Kidney (tissue), 13 donors: ENCODE measurements at regions not wholly inside any gene's neighbourhood (a gene's known extent, or its start where the extent isn't known, plus 50 kb on each side); places are given as distances from the start of the nearest gene placed in this dataset.

ENCODE experiments used
- DNase-seq, 5 donors: peaks; one replicate each; pipeline ENCODE4 v3.0.0-alpha.2; 2013 to 2020
- FAIRE-seq: peaks from 2 replicates; lab custom pipeline; 2012; peaks lifted over from hg19 to GRCh38; lab: Jason Lieb, UNC
- H3K27ac ChIP-seq, 2 donors: one replicate each; pipeline ENCODE4 v1.7.0; 2013; ENCODE audit warnings: low read depth in 2 of 2, low read length in 2 of 2, inconsistent platforms in 1 of 2
- H3K27me3 ChIP-seq: one replicate; pipeline ENCODE4 v1.7.1; 2013; ENCODE audit warnings: low read length, inconsistent platforms; ENCODE audit not compliant: control insufficient read depth, insufficient read depth
- H3K36me3 ChIP-seq, 3 donors: one replicate each; pipeline versions ENCODE4 v1.7.0 to v1.7.1; 2013; ENCODE audit warnings: low read length in 3 of 3, control low read depth in 1 of 3, inconsistent platforms in 1 of 3; ENCODE audit not compliant: insufficient read depth in 3 of 3, control insufficient read depth in 2 of 3
- H3K4me1 ChIP-seq, 3 donors: one replicate each; pipeline versions ENCODE4 v1.7.0 to v1.7.1; 2013; ENCODE audit warnings: low read length in 3 of 3, inconsistent platforms in 1 of 3, low read depth in 1 of 3; ENCODE audit not compliant: control insufficient read depth in 2 of 3, insufficient read depth in 2 of 3
- H3K4me3 ChIP-seq, 3 donors: one replicate each; pipeline versions ENCODE4 v1.7.0 to v1.8.1; 2013; ENCODE audit warnings: low read length in 3 of 3, control low read depth in 1 of 3, inconsistent platforms in 1 of 3
- H3K9ac ChIP-seq, 3 donors: one replicate each; pipeline versions ENCODE4 v1.7.0 to v1.7.1; 2013; ENCODE audit warnings: low read length in 3 of 3, control low read depth in 1 of 3, inconsistent platforms in 1 of 3
- H3K9me3 ChIP-seq, 3 donors: one replicate each; pipeline versions ENCODE4 v1.7.0 to v1.7.1; 2013; ENCODE audit warnings: low read length in 3 of 3, control low read depth in 1 of 3, inconsistent platforms in 1 of 3; ENCODE audit not compliant: control insufficient read depth in 2 of 3, insufficient read depth in 1 of 3
- CTCF ChIP-seq: IDR thresholded peaks from 3 replicates; pipeline ENCODE4 v1.5.1; 2012; ENCODE audit warnings: mild to moderate bottlenecking, moderate library complexity, borderline replicate concordance; ENCODE audit not compliant: insufficient read depth; ENCODE audit errors: extremely low read depth
- intact Hi-C: fragments of 100-400 bp; cut with DNase I; formaldehyde crosslinking; loops from one replicate; pipeline ENCODE4 v1.11.1; 2022
- donor health status: control.
- donor health status: control.
- donor health status: control.
- donor health status: control.
- donor health status: control.
- donor health status: DM: yes; HTN: yes; CAD: no.
- donor health status: Normal renal cell carcinoma (clear cell type).

GRCh38 chr7:34486371-34486770 is 171.6 kb upstream of the NPSR1 start:
- no peak overlapping the region for H3K27ac ChIP-seq
- TF ChIP-seq CTCF = no peak
- no peaks in the 10 kb centered on the region for H3K4me1 ChIP-seq
- no peak overlapping the region for H3K9ac ChIP-seq
- no peak overlapping the region for H3K4me3 ChIP-seq
- intact Hi-C loops = no loop called here
- no peaks in the 10 kb centered on the region for H3K27me3 ChIP-seq
- DNase-seq (no peak), FAIRE-seq (no peak)
- H3K36me3 ChIP-seq = no peaks in the 10 kb centered on the region
- no peaks in the 10 kb centered on the region for H3K9me3 ChIP-seq

- intact Hi-C loops = no loop called here
- DNase-seq (no peak), FAIRE-seq (no peak)
- Histone ChIP-seq H3K9me3 (no peaks in the 10 kb centered on the region), H3K4me1 (no peaks in the 10 kb centered on the region), H3K36me3 (no peaks in the 10 kb centered on the region), H3K9ac (no peak overlapping the region), H3K4me3 (no peak overlapping the region), H3K27me3 (no peaks in the 10 kb centered on the region), H3K27ac (no peak overlapping the region)
- no peak for TF ChIP-seq CTCF
Measured at GRCh38 chr7:34487391-34488115, 170.5 kb upstream of the NPSR1 start.

GRCh38 chr7:34488766-34489165 is 169.3 kb upstream of the NPSR1 start:
- Histone ChIP-seq H3K27ac (no peak overlapping the region), H3K9me3 (no peaks in the 10 kb centered on the region), H3K36me3 (no peaks in the 10 kb centered on the region), H3K27me3 (no peaks in the 10 kb centered on the region), H3K4me1 (no peaks in the 10 kb centered on the region), H3K9ac (no peak overlapping the region), H3K4me3 (no peak overlapping the region)
- FAIRE-seq = no peak
- DNase-seq = no peak
- no peak for TF ChIP-seq CTCF
- intact Hi-C loops = no loop called here

- no peaks in the 10 kb centered on the region for H3K9me3 ChIP-seq
- no peak for DNase-seq
- TF ChIP-seq CTCF = no peak
- intact Hi-C loops = no loop called here
- no peaks in the 10 kb centered on the region for H3K4me1 ChIP-seq
- no peaks in the 10 kb centered on the region for H3K27me3 ChIP-seq
- FAIRE-seq = no peak
- H3K4me3 ChIP-seq = no peak overlapping the region
- no peak overlapping the region for H3K27ac ChIP-seq
- no peaks in the 10 kb centered on the region for H3K36me3 ChIP-seq
- no peak overlapping the region for H3K9ac ChIP-seq
Measured at GRCh38 chr7:34491899-34492298, 166.1 kb upstream of the NPSR1 start.
